IMR-90 (cell line): ENCODE measurements at regions not wholly inside any gene's neighbourhood (a gene's known extent, or its start where the extent isn't known, plus 50 kb on each side); places are given as distances from the start of the nearest gene placed in this dataset.

Experiments used
- ATAC-seq: fragments of 200-7000 bp; cut with Tn5 transposase; 2 replicates; pipeline ENCODE4 v1.9.1; 2020; ENCODE audit warnings: low read depth, mild to moderate bottlenecking, moderate library complexity
- BruUV-seq: library from RNA; stranded (reverse); fragments of 400-500 nt; replicated peaks from 2 replicates; lab custom pipeline; 2021; lab: Mats Ljungman, UMichigan
- CTCF ChIA-PET: fragments of 300-600 bp; formaldehyde crosslinking; extraction: SDS; loops from one replicate; lab custom pipeline; 2021; ENCODE audit warnings: antibody characterized with exemption; lab: Yijun Ruan, JAX
- POLR2A ChIA-PET: fragments of 300-600 bp; sonication (Branson Sonifier 250); formaldehyde crosslinking; loops from one replicate; lab custom pipeline; 2022; ENCODE audit warnings: antibody characterized with exemption; ENCODE audit not compliant: unreplicated experiment; lab: Charles Lee
- DNase-seq: peaks from one replicate; pipeline ENCODE4 v3.0.0; 2013
- H2AFZ ChIP-seq: replicated peaks from 2 replicates; pipeline ENCODE3; 2013; ENCODE audit warnings: low read length, mild to moderate bottlenecking; ENCODE audit not compliant: poor library complexity
- H2AK5ac ChIP-seq: 2 replicates; pipeline ENCODE4 v1.6.1; 2013; ENCODE audit warnings: low read depth, low read length, inconsistent platforms
- H2AK9ac ChIP-seq: replicated peaks from 2 replicates; pipeline ENCODE3; 2013; ENCODE audit warnings: mild to moderate bottlenecking, low read depth, low read length, moderate library complexity; ENCODE audit not compliant: poor library complexity
- H2BK120ac ChIP-seq: 2 replicates; pipeline ENCODE4 v1.6.1; 2013; ENCODE audit warnings: low read depth, low read length, inconsistent platforms
- H2BK15ac ChIP-seq: 3 replicates; pipeline ENCODE4 v1.6.1; 2013; ENCODE audit warnings: low read depth, low read length, inconsistent platforms
- H2BK20ac ChIP-seq: 2 replicates; pipeline ENCODE4 v1.6.1; 2013; ENCODE audit warnings: low read depth, mild to moderate bottlenecking, inconsistent platforms, low read length, moderate library complexity
- H2BK5ac ChIP-seq: 2 replicates; pipeline ENCODE4 v1.6.1; 2013; ENCODE audit warnings: mild to moderate bottlenecking, low read depth, low read length, inconsistent platforms; ENCODE audit not compliant: poor library complexity, severe bottlenecking
- H3K14ac ChIP-seq: replicated peaks from 2 replicates; pipeline ENCODE4 v1.6.1; 2013; ENCODE audit warnings: low read depth, low read length, inconsistent platforms
- H3K18ac ChIP-seq: 2 replicates; pipeline ENCODE4 v1.6.1; 2013; ENCODE audit warnings: low read depth, low read length, control low read depth
- H3K23ac ChIP-seq: 2 replicates; pipeline ENCODE4 v1.6.1; 2013; ENCODE audit warnings: low read depth, low read length, inconsistent platforms
- H3K27ac ChIP-seq: 2 replicates; pipeline ENCODE4 v1.5.1; 2013; ENCODE audit warnings: mild to moderate bottlenecking, control low read depth, low read length; ENCODE audit not compliant: insufficient read depth
- H3K27me3 ChIP-seq: 2 replicates; pipeline ENCODE4 v1.6.1; 2013; ENCODE audit warnings: low read length; ENCODE audit not compliant: control insufficient read depth, insufficient read depth
- H3K36me3 ChIP-seq: 2 replicates; pipeline ENCODE4 v1.6.1; 2013; ENCODE audit warnings: low read length, mixed read lengths; ENCODE audit not compliant: control insufficient read depth, insufficient read depth
- H3K4ac ChIP-seq: 2 replicates; pipeline ENCODE4 v1.6.1; 2013; ENCODE audit warnings: low read depth, low read length, inconsistent platforms
- H3K4me1 ChIP-seq: 2 replicates; pipeline ENCODE4 v1.6.1; 2013; ENCODE audit warnings: low read length, mixed read lengths; ENCODE audit not compliant: control insufficient read depth, insufficient read depth
- H3K4me2 ChIP-seq: 2 replicates; pipeline ENCODE4 v1.6.1; 2013; ENCODE audit warnings: low read depth, mild to moderate bottlenecking, control low read depth, low read length, moderate library complexity
- H3K4me3 ChIP-seq: 2 replicates; pipeline ENCODE4 v1.5.1; 2013; ENCODE audit warnings: low read depth, mild to moderate bottlenecking, control low read depth, low read length, moderate library complexity; ENCODE audit not compliant: insufficient read depth
- H3K56ac ChIP-seq: 2 replicates; pipeline ENCODE4 v1.6.1; 2013; ENCODE audit warnings: low read length, inconsistent platforms; ENCODE audit not compliant: insufficient read depth; ENCODE audit errors: extremely low read depth
- H3K79me1 ChIP-seq, 2 experiments: 2 replicates each; pipeline ENCODE4 v1.6.1; 2013; ENCODE audit warnings: low read length in 2 of 2, inconsistent platforms in 1 of 2, low read depth in 1 of 2
- H3K9ac ChIP-seq: 2 replicates; pipeline ENCODE4 v1.6.1; 2013; ENCODE audit warnings: low read depth, low read length, control low read depth
- H3K9me1 ChIP-seq: 2 replicates; pipeline ENCODE4 v1.6.1; 2013; ENCODE audit warnings: low read length, inconsistent platforms; ENCODE audit not compliant: insufficient read depth
- H3K9me3 ChIP-seq: 2 replicates; pipeline ENCODE4 v1.6.1; 2013; ENCODE audit warnings: low read length; ENCODE audit not compliant: control insufficient read depth, insufficient read depth
- H4K20me1 ChIP-seq: 2 replicates; pipeline ENCODE4 v1.6.1; 2013; ENCODE audit warnings: low read length, inconsistent platforms; ENCODE audit not compliant: insufficient read depth
- H4K5ac ChIP-seq: 2 replicates; pipeline ENCODE4 v1.6.1; 2013; ENCODE audit warnings: mild to moderate bottlenecking, low read depth, low read length, control low read depth
- H4K8ac ChIP-seq, 2 experiments: 2 replicates each; pipeline ENCODE4 v1.6.1; 2013; ENCODE audit warnings: low read depth in 2 of 2, low read length in 2 of 2, control low read depth in 1 of 2, inconsistent platforms in 1 of 2
- H4K91ac ChIP-seq: 2 replicates; pipeline ENCODE4 v1.6.1; 2013; ENCODE audit warnings: low read depth, low read length, inconsistent platforms; ENCODE audit not compliant: insufficient read depth
- FOS ChIP-seq: fragments of 150-350 bp; IDR thresholded peaks from 2 replicates; pipeline ENCODE4 v1.6.1; 2016; ENCODE audit warnings: low read depth, low read length
- MAFK ChIP-seq: IDR thresholded peaks from 2 replicates; pipeline ENCODE4 v1.6.1; 2012; ENCODE audit warnings: low read depth, low read length, improper control_type of control experiment
- WGBS, 2 experiments: methylation state at CpG; one replicate each; pipeline versions ENCODE4 v1.1.5 to v1.1.7; 2013; ENCODE audit warnings: missing lambda C conversion rate in 2 of 2; ENCODE audit not compliant: insufficient read length in 1 of 2; ENCODE audit errors: extremely low coverage in 2 of 2; 5-methylcytosine and 5-hydroxymethylcytosine counted together
- dilution Hi-C: fragments of 300-500 bp; cut with HindIII; formaldehyde crosslinking; loops from one replicate; pipeline ENCODE4 v1.14.3; 2018; ENCODE audit warnings: low sequenced_read_pairs; ENCODE audit not compliant: unreplicated experiment
- in situ Hi-C: fragments of 300-500 bp; cut with MboI; formaldehyde crosslinking; loops from 3 replicates; pipeline ENCODE4 v1.14.3; 2019; ENCODE audit warnings: low sequenced_read_pairs, inconsistent platforms, mixed read lengths
- intact Hi-C: fragments of 100-400 bp; cut with micrococcal nuclease; formaldehyde crosslinking; loops from 2 replicates; pipeline ENCODE4 v1.10.0; 2022

GRCh38 chr2:8566155-8566670 is 115.6 kb upstream of the ID2 start:
- POLR2A ChIA-PET: no interaction called here
- in situ Hi-C loops (no loop called here), intact Hi-C loops (no loop called here), dilution Hi-C loops (no loop called here)
- H3K4me3 ChIP-seq: no peak overlapping the region
- no peaks in the 10 kb centered on the region for H3K36me3 ChIP-seq
- H2BK15ac ChIP-seq: no peak overlapping the region
- no peak overlapping the region for H2AK5ac ChIP-seq
- ATAC-seq (no peak), DNase-seq (no peak)
- H3K4me1 ChIP-seq: no peaks in the 10 kb centered on the region
- H3K9me1 ChIP-seq: peaks cover 3% of the 10 kb centered on the region; the same call in 1 of the 2 replicates
- H3K56ac ChIP-seq: no peak overlapping the region
- H4K20me1 ChIP-seq: no peaks in the 10 kb centered on the region
- H2BK20ac ChIP-seq: no peak overlapping the region
- H3K14ac ChIP-seq: no peak overlapping the region
- H3K79me1 ChIP-seq: no peaks in the 10 kb centered on the region
- no peak overlapping the region for H3K23ac ChIP-seq
- TF ChIP-seq MAFK: no peak
- no peak for TF ChIP-seq FOS
- BruUV-seq: no TSS peak
- H3K4me2 ChIP-seq: no peak overlapping the region
- H2AK9ac ChIP-seq: no peak overlapping the region
- H3K27ac ChIP-seq: no peak overlapping the region
- no peak overlapping the region for H3K18ac ChIP-seq
- H4K5ac ChIP-seq: no peak overlapping the region
- H3K4ac ChIP-seq: no peak overlapping the region
- H3K9ac ChIP-seq: no peak overlapping the region
- H3K9me3 ChIP-seq: peaks cover 4% of the 10 kb centered on the region; the same call in 1 of the 2 replicates
- H2AFZ ChIP-seq: no peak overlapping the region
- H4K8ac ChIP-seq: no peak overlapping the region
- 71% methylated on average over 3 of the region's 4 CpGs; no CpG with 5 or more reads in 1 of the 2 experiments for WGBS, 2 experiments
- no peak overlapping the region for H2BK5ac ChIP-seq
- H2BK120ac ChIP-seq: no peak overlapping the region
- H3K27me3 ChIP-seq: peaks cover 6% of the 10 kb centered on the region
- CTCF ChIA-PET: no interaction called here
- H4K91ac ChIP-seq: no peak overlapping the region
